Renal pelvis (tissue), 1 donor: ENCODE measurements at regions not wholly inside any gene's neighbourhood (a gene's known extent, or its start where the extent isn't known, plus 50 kb on each side); places are given as distances from the start of the nearest gene placed in this dataset.

ENCODE experiments used
- DNase-seq: peaks from one replicate; pipeline ENCODE4 v3.0.0-alpha.2; 2013

DNA sequence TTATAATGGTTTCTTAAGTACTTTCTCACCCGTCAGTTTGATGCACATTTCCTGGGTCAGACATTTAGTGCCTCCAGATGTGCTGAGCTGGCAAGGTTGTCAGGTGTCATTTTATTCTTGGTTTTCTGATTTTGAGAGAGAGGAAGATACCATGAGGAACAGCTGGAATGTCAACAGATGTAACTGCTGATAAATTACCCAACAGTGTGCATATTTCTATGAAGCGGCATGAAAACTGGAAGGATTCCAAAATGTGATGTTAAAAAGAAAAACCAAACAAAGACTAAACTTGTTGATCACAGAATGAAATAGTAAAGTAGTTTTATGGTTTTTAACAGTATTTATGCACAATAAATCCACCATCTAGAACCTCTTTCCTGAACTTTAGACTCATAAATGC, 447.3 kb downstream of the HDGFL1 start:
- DNase-seq, result no peak

DNA sequence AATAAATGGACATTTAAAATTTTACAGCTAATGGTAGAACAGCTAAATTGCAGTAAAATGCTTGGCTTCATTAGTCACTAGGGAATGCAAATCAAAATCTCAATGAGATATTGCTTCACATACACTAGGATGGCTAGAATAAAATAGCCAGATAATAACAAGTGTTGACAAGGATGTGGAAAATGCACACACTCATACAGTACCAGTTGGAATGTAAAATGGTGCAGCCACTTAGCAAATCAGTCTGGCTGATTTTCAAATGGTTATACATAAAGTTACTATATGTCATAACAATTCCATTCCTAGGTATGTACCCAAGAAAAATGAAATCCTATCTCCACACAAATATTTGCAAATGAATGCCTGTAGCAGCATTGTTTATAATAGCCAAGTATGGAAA, 452.1 kb downstream of the HDGFL1 start:
- DNase-seq, result no peak

DNA sequence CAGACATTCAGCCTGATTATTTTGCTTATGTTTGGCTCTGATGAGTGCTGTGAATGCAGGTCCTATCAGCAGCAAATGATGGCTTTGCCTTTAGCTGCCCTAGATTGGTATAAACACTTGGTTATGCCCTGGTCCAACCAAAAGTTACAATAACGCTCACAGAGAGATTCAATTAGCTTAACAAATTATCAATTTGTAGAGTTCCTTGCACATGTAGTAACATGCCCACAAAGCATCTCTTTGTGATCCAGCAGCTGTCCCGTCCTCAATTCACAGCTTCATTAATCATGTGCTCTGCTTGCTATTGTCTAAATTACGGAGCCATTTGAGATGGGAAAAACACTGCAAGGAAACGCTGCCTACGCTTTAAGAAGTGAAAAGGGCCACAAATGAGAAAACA, 457.9 kb downstream of the HDGFL1 start:
- no peak for DNase-seq

DNA sequence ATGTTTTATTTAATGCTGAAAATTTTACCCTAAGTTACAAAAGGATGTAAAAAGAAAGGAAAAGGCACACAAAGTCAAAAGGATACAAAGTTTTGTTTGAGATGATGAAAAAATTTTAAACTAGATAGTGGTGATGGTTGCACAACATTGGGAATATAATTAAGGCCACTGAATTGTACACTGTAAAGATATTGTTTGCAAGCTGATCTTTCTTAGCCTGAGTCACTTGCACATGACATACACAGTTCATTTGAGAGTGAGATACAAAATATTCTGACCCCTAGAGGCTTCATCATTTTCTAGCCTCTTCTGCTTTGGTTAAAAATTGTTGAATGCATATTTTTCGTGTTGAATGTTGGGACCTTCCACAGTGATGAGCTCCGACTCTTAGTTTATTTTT, 462.6 kb downstream of the HDGFL1 start:
- no peak for DNase-seq

DNA sequence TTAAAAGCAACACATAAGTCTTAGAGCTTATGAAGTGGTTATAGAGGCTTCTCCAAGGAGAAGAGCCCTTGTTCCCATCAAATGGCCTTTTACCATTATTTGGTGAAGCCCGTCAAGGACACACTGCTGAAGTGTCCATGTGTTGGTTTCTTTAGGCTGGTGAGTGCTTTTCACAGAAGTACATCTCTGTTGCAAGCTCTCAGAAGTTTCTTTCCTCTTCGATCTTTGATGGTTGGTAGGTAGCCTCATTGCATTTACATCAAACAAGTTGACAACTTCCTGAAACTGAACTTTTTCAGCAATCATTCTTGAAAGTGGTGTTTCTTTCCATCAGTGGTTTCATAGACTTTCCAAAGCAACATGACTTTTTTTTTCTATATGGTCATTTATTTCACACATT, 465.6 kb downstream of the HDGFL1 start:
- no peak for DNase-seq

DNA sequence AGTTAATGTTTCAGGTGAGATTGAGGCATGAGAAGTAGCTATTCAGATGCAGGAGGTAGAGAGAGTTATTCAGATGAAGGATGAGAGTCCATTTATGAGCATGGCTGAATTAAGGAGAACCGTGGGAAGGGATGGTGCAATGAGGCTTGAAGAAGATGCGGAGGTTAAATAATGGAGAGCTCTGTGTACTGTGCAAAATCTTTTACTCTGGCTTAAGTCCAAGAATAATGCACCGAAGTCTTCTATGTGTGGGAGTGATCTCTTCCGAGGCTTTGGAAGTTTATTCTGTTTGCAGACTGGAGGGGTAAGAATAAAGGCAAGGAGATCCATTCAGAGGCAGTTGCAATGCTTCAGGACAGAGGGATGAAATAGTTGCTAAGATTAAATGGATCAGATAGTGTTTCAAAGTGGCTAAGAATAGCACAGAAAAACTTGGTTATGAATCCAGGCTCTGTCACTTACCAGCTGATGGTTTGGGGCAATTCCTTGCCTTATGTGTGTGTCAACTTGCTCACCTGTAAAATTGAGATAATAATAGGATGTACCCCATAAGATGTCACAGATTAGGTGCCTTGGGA, 467.1 kb downstream of the HDGFL1 start:
- DNase-seq, result peak; percentile 21

DNA sequence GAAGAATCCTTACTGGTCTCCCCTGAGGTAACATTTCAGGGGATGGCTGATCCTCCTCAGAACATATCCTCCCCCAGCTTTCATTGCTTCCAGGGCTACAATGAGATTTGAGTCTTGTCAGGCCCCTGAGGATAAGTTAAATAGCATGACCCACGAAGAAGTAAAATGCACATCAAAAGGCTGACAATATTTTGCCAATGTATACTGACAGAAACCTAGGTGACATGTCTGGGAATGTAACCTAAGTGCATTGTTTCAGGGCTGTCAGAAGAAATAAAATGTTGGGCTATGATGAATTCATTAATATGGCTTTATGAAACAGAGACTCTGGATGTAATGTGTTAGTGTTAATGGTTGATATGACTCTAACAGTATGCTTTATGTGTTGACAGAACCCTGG, 471.5 kb downstream of the HDGFL1 start:
- DNase-seq, result no peak

DNA sequence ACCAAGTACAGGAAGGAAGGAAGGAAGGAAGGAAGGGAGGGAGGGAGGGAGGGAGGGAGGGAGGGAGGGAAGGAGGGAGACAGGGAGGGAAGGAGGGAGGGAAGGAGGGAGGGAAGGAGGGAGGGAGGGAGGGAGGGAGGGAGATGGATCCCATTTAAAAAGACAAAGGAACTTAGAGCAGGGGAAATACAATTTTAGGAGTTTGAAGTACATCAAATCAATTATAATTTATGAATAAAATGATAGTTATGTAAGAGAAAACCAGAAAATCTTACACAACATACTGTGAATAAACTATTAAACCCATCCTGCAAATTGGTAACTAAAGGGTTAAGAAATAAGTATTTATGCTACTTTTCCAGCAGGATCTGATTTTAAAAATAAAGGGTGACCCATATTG, 475.9 kb downstream of the HDGFL1 start:
- no peak for DNase-seq

DNA sequence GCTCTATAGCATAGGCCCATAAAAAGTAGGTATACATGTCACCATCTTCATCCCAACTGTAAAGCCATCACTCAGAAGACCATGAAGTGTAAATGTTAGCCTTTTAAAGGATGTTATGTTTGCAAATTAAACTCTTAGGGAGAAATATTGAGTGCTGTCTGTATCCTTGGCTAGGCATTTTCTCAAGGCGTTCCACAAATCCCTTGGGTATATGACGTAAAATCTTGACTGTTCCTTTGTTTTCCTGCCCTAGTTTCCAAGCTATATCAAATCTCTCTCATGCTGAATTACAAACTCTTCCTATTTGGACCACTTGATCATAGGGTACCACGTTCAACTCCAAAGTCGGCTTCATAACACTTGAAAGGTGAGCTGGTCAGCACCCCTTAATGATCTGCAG, 486.2 kb downstream of the HDGFL1 start:
- no peak for DNase-seq

DNA sequence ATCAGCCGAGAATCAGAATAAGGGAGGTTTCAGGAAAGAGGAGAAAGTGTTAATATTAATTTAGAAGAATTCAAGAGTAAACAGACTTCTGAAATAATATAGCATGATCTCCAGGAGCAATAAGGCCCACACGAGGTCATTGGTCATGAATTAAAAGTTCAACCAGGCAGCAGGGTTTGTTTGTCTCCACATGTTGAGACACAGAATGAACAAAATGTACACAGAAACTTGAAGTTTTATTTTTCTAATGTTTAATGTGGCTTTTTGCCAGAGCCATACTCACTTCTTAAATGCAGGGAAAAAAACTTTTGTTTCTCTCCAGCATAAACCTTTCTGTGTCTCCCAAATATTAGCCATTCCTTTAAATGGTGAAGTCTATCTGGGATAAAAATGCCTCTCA, 504.5 kb downstream of the HDGFL1 start:
- peak; percentile 51 for DNase-seq

DNA sequence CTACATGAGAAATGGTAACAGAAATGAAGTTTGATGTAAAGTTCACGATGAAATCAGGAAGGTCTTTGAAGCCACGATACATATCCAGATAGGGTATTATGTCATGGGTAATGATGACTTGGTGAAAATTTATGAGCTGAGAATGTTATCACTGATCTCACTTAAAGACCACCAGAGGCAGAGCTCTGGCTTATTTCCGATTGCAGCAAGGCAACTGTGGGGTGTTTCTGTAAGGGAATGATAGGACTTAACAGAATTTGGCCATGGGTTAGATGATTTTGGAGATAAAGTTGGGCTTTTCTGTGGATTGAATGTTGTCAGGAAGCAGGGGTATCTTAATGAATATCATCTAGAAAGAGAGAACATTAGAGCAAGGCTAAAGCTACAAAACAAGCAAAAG, 508.4 kb downstream of the HDGFL1 start:
- DNase-seq, result no peak

DNA sequence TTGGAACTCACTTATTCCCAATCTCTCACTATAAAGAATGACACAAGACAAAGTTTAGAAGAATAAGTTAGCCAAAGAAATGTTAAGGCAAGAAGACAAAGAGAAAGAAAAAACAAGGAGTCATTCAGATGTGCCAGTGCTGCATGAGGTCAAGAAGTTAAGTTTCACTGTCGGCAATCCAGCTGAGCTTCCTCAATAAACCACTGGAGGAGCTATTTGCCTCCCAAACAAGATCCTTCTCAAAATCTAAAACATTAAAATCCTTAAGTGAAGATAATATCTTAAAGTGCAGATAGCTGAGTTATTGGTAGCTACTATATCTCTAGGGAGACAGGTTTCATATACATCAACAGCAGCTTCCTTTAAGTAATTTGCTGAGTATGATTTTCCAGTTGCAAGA, 512.3 kb downstream of the HDGFL1 start:
- DNase-seq, result no peak

DNA sequence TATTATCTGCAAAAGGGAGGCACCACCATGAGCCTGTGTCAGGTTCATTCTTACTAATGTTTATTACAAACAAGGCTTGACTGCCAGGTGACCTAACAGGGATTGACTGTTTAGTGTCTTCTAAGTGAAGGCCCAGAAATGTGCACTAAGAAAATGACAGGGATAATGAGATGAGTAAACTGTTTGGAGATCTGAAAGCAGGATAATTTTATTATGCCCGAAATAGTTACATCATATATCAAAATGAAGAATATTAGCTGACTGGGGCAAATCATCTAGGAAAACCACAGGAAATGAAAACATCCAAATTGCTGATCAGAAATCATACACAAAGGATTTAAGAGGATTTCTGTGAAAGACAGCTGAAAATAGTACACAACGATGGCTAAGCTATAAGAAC, 516.7 kb downstream of the HDGFL1 start:
- DNase-seq, result no peak

DNA sequence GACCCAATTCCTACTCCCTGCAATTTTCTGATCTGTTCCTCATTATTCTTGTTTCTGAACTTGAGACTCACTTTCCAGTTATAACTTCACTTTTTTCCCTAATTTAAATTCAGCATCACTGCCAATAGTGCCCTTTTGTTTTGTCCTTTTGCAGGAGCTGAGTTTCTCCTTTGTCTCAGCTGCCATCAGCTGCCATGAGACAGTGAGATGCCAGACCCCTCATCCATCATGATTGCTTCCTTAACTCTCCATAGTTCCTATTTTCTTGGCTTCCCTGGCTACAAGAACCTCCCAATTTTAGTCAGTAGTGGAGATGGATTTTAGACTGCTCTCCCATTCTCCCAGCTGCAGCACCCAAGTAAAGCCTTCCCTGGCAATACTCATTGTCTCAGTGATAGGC, 518.1 kb downstream of the HDGFL1 start:
- no peak for DNase-seq

DNA sequence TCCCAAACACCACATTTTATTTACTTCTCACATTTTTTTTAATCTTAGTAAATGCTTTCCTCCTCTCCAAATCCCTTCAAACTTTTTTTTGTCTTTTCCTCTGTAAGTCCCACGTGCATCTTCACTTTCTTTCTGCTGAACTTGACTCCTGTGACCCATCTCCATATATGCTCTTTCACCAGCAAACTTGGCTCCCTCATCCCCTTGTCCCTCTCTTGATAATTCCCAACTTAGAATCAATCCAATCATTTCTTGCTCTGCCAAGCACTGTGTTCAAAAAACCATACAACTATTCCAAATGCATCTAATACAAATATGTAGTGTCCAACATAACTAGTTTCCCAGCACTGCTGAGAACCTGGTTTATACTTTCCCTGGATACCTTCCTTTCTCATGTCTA, 519.4 kb downstream of the HDGFL1 start:
- no peak for DNase-seq

DNA sequence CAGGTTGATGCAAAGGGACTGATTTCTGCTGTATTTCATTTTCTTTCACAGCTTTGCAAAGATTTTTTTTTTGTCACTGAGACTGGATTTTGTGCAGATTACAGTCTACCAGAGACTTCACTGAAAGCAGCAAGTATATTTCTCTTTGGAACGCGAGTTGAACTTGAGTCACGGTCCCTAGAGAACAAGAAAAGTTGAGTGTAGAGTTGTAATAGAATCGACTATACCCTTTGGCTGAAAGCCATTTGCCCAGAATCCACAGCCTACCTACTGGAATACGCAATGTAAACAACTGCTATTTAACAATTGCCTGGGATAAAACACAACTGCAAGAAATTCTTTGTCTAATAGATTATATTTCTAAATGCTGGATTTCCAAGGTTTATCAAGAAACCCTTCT, 520.6 kb downstream of the HDGFL1 start:
- DNase-seq, result no peak

DNA sequence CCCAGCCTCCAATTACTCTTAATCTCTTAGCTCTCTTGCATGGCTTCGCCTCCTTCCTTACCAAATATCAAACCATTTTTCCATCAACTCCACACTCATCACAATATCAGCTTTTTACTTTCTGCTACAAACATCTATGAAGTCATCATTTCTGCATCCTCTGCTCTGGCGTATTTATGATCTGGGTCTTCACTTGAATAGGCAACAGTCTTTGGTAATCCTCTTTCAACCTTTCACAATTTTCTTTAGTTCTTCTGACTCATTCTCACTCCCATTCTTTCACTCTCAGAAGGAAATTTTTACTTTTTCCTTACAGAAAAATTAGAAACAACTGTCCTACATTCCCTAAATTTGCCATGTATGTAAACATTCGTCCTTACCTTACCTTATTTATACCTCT, 522.4 kb downstream of the HDGFL1 start:
- no peak for DNase-seq

DNA sequence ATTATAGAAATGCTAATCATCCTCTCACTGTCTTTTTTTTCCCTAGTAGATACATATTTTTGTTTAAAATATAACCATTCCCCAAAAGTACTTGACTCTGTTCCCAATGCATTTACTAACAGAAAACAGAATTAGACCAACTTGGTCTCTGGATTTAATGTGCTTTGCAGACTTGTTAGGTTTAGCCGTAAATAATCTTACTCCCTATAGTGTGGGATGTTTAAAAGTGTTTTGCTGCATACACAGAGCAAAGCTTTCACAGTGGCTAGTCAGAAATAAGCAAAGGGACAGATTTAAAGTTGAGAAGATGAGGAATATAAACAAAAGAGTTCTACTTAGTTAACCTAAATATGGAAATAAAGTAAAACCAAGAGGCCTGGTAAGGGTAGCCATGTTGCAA, 527.5 kb downstream of the HDGFL1 start:
- DNase-seq, result no peak

DNA sequence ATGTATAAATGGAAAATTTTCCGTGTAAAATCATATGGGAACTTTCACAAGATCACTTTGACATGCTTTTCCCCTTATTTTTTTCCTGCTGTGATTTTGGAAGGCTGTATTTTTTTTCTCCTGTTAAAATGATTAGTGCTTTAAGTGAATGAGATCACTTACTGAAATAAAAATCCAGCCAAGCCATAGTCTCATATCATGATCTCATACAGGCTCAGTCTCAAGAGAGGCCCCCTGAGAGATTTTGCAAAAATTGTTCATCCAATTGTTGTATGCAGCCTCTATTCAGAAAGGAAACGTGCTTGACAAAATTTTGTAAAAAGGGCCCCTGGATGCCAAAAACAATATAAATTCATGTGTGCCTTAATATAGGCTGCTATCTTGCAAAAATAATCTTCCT, 528.2 kb downstream of the HDGFL1 start:
- no peak for DNase-seq

DNA sequence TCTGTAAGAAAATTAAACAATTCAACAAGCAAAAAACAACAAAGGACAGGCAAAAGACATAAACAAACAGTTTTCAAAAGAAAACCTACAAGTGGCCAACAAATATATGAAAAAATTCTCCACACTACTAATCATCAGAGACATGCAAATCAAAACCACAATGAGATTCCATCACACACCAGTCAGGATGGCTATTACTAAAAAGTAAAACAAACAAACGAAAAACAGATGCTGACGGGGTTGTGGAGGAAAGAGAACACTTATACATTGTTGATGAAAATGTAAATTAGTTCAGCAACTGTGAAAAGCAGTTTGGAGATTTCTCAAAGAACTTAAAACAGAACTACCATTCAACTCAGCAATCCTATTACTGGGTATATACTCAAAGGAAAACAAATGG, 537.6 kb downstream of the HDGFL1 start:
- no peak for DNase-seq

DNA sequence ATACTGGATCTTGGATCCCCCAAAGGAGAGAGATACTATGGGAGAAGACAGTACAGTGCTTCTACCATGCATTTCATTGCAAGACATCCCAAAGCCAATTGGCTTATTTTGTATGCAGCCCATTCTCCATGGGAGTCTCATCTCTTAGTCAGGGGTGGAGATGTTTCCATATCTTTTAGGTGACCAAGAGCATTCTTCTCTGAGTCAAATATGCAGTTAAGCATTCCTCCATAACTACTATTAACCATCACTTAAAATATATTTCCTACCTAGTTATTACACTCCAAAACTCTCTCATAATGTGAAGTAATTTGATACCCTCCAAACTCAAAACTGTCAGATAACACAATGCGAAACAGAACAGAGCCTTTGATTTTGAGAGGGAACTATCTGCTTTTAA, 542.6 kb downstream of the HDGFL1 start:
- no peak for DNase-seq

DNA sequence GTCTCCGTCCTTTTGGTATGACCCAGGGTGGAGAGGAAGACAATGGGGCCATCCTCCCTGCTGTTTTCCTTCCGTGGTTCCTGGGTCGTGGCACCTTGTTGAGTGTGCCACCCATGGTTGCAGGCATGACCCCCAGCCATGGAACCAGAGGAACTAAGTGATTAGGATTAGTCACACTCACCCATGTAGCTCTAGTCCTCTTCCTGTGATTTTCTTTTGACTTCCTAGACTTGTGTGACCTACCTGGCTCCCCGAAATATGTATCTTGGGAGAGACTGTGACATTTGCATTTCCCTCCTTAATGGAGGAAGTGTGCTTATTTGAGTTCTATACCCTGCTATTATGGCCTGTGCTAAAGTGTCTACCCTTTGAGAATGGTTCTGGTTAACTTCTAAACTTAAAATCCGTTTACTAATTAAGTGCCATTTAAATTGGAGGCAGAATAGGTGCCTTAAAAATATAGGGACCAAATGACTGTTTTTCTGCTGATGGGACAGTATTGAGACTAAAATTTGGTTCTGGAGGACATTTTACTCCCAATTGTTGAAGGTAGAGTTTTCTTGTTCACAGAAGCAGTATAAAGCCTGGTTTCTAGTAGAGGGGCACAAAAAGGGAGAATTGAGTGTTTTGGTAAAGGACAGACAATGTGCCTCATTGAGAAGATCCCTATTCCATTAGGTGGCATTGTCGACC, 545.6 kb downstream of the HDGFL1 start:
- DNase-seq, result no peak

DNA sequence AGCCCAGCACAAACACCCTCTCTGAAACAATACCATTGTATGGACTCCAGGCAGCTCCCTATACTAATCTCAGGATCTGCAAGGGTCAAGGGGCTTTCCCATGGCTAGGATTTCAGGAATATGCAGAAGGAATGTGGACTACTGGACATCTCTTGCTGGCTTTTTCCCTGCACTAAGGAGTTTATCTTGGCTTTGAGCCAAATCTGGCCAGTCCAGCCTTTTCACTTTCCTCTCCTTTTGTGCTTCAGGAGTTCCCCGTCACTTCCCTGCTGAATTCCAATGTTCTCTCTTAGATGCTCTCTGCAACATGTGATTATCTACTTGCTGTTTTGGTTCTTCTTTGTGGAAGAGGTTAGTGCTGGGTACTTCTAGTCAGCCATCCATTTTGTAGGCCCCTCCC, 568.2 kb downstream of the HDGFL1 start:
- DNase-seq, result peak; percentile 11

DNA sequence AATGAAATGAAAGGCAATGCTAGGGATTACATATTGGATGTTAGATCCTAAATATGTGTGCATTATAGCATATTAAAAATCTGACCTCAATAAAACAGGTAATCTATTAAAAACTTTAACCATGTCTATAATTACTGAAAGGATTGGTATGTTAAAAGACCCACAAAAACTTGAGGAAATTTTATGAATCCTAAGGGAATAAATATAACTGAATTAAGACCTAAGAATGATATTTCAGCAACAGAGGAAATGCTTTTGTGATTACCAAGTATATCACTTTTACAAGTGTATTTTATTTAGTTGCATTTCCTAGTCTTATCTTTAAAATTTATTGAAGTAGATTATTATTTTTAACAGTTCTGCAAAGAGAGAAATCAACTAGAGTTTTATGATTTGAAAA, 571.5 kb downstream of the HDGFL1 start:
- peak; percentile 16 for DNase-seq
